Activated T-helper 1 cell treated with Interleukin-2 at 50 U/mL for 16 hours (primary cell): ENCODE measurements at regions not wholly inside any gene's neighbourhood (a gene's known extent, or its start where the extent isn't known, plus 50 kb on each side); places are given as distances from the start of the nearest gene placed in this dataset.
A peak's percentile ranks its signal among the peaks of the same experiment; 100 is the strongest.

Experiments
- DNase-seq: peaks from one replicate; pipeline ENCODE4 v3.0.0-alpha.2; 2020; ENCODE audit warnings: low read depth

DNA sequence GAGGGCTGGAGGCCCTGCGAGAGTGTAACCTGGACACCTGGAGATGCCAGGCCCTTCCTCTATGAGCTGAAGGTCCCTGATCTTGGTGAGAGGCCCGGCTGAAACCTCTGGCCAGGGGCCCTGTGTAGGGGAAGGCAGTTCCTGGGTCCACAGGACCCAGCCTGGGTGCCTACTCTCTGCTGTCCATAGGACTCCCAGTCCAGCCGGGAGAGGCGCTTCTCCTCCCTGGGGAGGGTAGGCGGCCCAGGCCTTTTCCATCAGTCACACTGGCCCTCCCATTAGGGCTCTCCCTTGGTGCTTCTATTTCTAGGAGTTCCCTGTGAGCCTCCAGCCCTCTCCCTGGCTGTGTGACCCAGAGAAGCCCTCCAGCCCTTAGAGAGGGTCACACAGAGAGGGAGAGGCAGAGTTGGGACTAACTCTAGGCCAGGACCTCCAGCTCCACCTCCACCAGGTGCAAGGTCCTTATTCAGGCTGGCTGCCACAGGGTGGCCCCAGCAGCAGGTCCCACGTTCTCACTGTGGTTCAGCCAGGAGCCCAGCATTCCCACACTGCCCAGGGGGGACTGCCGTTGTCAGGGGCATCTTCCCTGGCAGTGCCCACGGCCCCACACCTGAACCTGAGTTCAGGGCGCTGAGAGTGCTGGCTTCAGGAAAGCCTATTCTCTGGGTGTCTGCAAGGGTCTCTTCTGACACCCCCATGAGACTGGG, 146.8 kb downstream of the SMAD6 start:
- no peak for DNase-seq

GRCh38 chr15:66849393-66849745, 147.3 kb downstream of the SMAD6 start:
- DNase-seq, result no peak

- no peak for DNase-seq
Measured at GRCh38 chr15:66849746-66850077, 147.7 kb downstream of the SMAD6 start.

DNA sequence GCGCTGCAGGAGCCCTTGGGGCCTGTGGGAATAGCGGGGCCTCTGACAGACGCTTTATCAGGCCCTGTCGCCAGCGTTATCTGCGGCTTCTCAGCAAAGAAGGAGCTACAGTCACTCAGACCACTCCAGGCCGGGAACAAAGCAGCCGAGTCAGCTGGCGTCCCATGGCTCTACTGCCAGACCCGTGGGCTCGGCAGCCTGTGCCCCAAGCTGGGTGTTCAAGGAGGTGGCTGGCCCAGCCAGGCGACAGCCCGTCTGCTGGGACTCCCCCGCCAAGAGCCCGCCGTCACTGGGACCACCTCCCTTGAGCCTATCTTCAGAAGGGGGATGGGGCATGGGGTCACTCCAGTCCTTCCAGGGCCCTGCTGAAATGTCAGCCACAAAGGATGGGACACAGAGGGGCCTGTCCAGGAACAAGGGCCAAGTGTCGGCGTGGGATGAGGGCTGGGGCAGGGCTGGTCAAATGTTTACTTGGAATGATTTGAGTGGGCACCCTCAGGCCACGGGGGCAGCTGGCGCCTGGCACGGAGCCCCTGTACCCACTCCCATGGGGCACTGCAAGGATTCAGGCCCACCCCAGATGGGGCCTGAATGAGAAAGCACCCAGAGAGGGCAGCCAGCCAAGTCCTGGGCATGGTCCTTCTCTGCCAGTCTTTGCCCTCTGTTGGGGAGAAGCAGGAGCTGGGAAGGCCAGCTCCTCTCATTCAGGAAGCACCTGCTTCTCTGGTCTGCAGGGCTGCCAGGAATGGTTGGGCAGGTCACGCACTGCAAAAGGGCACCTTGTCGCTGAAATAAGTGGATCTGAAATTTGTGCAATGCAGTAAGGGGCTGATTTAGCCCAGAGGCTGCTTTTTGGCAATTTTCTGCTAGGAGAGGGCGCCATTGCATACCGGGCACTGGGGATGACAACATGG, 148.3 kb downstream of the SMAD6 start:
- DNase-seq, result no peak

DNA sequence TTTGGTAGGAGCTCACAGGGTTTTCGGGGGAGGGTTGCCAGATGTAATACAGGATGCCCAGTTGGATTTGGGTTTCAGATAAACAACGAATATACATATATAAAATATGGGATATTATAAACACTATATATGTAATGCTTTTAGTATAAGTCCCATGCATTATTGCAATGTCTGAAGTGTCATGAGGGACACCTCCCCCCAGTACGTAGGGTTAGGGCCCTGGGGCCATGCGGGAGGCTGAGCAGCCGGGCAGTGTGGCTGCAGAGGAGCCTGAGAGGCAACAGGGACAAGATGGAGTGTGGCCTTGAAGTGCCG, 148.9 kb downstream of the SMAD6 start:
- no peak for DNase-seq

GRCh38 chr15:66851311-66852063, 149.5 kb downstream of the SMAD6 start:
- DNase-seq, result peak; percentile 46

DNA sequence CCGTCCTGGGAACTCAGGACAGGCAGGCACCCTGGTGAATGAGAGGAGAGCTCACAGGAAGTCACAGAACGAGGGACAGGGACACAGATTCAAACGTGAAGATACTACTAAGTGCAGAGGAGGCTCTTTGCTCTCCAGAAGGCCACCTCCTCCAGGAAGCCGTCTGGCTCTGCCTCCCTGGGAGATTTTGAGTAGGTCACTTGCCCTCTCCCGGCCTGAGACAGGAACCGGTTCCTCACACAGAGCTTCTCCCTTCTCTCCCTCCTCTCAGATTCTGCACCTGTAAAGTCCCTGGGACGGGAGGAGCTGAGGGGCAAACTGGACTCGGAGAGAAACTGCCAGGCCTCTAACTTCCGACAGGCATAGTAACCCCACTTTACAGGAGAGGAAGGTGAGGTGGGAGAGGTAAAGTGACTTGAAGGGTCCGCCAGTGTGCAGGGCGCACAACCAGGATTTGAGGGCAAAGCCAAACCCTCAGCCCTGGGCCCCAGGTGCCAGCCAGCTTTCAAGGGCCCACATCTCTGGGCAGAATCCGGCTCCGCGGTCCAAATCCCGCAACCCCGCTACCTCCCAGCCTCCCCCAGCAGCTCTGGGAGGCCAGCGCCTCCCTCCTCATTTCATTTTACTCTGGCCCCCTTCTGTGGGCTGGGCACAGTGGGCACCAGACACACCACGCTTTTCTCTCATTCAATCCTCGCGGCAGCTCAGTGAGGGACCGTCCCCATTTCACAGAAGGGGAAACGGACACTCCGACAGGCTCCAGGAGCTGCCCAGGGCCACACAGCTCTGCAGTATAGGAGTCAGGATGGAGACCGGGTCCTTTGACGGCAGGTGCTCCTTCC, 150.2 kb downstream of the SMAD6 start:
- no peak for DNase-seq

DNA sequence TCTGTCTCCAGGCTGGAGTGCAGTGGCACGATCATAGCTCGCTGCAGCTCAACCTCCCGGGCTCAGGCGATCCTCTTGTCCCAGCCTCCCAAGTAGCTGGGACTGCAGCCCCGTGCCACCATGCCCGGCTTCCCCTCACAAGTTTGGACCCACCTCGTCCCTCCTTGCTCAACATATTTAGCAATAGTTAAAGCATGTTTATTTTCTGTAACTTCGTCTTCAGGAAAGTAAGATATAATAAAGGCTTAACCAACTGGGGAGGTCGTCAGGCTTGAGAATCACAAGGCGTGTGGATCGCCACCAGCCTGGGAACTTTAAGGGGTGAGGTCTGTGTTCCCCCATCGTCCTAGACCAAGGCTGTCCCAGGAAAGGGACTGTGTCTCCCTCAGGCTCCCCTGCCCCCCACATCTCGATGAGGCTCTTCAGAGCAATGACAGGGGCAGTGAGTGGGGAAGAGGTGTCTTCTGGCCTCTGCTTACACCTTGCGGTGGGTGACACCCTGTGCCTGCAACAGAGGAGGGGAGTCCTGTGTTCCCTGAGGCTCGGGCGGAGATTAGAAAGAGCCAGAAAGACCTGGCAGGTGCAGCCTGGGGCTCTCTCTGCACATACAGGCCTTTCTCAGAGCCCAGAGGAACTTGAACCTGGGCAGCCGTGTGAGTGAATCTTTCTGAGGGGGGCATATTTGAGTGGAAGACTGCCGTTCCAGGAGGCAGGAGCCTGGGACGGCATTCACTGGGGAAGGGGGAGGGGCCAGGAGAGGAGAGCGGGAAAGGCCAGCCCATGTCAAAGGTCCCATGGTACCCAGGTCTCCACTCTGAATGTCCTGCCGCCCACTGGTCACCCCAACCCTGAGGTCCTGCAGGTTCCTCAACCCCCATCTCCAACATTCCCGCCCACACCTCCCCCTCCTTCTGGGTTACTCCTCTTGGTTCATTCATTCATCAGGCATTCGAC, 152.3 kb downstream of the SMAD6 start:
- no peak for DNase-seq

- DNase-seq, result no peak
Measured at GRCh38 chr15:66855041-66855440, 153.0 kb downstream of the SMAD6 start.

GRCh38 chr15:66857694-66858093, 155.7 kb downstream of the SMAD6 start:
- no peak for DNase-seq

DNA sequence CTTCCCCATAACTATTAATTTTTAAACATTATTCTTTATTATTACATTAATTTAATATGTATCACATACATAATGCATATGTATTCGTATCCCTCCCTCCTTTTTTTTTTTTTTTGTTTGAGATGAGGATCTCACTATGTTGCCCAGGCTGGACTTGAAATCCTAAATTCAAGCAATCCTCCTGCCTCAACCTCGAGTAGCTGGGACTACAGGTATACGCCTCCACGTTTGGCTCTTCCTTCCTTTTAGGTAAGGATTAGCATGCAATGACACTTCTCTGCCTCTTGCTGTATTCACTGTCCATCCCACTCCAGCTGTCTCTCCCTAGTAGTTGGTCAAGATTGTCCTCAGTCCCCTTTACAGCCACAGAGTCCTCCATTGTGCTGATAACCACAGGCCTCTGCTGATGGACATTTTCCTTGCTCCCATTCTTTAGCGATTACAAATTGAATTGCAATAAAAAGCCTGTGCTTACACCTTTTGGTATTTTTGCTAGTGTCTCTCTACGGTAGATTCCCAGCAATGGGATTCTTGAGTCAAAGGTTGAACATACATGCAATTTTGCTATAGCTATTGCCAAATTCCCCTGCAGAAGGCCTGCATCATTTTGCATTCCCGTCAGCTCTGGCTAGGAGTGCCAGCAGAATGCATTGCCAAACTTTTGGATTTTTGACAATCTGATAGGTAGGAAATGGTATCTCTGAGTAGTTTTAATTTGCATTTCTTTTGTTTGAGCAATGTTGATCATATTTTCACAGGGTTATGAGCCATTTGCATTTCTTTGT, 156.6 kb downstream of the SMAD6 start:
- no peak for DNase-seq

GRCh38 chr15:66859688-66860253, 157.7 kb downstream of the SMAD6 start:
- DNase-seq, result no peak

DNA sequence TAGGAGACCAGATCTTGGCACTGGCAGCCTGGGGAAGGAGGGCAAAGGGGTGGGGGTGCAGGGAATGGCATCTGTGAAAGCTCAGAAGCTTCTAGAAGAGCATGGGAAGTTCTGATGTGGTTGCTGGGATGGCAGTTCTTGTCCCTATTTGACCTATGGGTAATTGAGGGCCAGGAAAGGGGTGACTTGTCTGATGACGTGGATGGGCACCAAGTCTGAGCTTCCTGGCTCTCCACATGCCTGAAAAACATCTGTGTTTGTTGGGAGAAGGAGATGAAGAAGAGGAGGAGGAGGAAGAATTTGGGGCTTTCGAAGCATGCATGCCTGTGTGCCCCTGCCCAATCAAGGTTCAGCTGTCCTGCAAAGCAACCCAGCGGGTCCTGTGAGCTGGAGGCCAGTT, 158.8 kb downstream of the SMAD6 start:
- DNase-seq, result no peak

DNA sequence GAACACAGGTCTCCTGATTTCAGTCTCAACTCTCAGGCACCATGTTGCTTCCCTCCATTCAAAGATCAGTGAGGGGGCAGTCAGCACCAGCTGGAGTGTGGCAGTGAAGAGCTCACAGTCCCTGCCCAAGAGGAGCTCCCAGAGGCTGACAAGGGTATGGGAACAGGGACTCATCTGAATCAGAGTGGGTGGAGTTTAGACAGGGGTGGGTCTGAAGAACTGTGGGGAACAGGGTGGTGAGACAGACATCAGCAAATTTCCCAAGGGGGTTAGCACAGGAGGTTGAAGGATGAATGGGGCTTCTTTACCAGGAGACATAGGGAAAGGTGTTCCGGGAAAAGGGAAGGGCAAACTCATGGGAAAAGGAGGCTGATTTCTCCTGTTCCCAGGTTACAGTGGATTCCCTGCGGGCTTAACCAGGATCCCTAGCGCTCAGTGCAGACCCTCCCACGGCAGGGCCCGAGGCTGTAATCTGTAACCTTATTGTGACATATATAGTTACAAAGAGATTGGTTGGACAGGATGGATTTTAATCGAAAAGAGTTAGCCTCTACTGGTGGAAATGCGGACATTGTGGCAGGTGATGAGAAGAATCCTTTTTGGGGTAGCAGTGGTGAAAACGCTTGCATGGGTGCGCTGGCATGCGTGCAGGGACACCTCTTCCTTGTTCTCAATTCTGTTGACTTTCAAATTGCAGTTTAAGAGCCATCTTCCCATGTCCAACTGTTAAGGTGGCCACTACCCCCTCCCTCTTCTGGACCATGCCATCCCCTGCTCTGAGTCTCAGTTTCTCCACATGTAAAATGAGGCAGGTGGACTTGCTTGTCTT, 160.3 kb downstream of the SMAD6 start:
- DNase-seq, result no peak

- DNase-seq, result peak; percentile 45
Measured at GRCh38 chr15:66862940-66863335, 160.9 kb downstream of the SMAD6 start.

- DNase-seq, result no peak
Measured at GRCh38 chr15:66863390-66864085, 161.5 kb downstream of the SMAD6 start.

- no peak for DNase-seq
Measured at GRCh38 chr15:66864086-66864830, 162.2 kb downstream of the SMAD6 start.

GRCh38 chr15:66864871-66865281, 162.8 kb downstream of the SMAD6 start:
- DNase-seq, result no peak
